Right lobe of liver (tissue), 6 donors: ENCODE measurements at regions not wholly inside any gene's neighbourhood (a gene's known extent, or its start where the extent isn't known, plus 50 kb on each side); places are given as distances from the start of the nearest gene placed in this dataset.

ENCODE experiments used
- ATAC-seq, 4 donors: fragments of 200-7000 bp; cut with Tn5 transposase; one replicate each; pipeline ENCODE4 v1.9.1; 2020; ENCODE audit warnings: mild to moderate bottlenecking in 4 of 4, moderate library complexity in 4 of 4
- DNase-seq, 3 donors: peaks; one replicate each; pipeline ENCODE4 v3.0.0-alpha.2; 2020
- H3K27ac ChIP-seq, 3 donors: fragments of 200-600 bp; one replicate each; pipeline ENCODE4 v1.8.0; 2022
- H3K27me3 ChIP-seq, 2 donors: fragments of 200-600 bp; one replicate each; pipeline ENCODE4 v1.8.0; 2022
- H3K36me3 ChIP-seq, 4 donors: fragments of 200-600 bp; sonication (generic) in 1 of 4; one replicate each; pipeline versions ENCODE4 v1.5.1 to v1.8.0; 2017 to 2022; ENCODE audit warnings: control low read depth in 1 of 4
- H3K4me1 ChIP-seq, 4 donors: fragments of 200-600 bp; sonication (generic) in 1 of 4; one replicate each; pipeline versions ENCODE4 v1.5.1 to v1.8.0; 2017 to 2022; ENCODE audit warnings: control low read depth in 1 of 4
- H3K4me3 ChIP-seq, 3 donors: fragments of 200-600 bp; one replicate each; pipeline ENCODE4 v1.8.0; 2022
- H3K9me3 ChIP-seq, 4 donors: fragments of 200-600 bp; sonication (generic) in 1 of 4; one replicate each; pipeline versions ENCODE4 v1.5.1 to v1.8.0; 2017 to 2022; ENCODE audit warnings: control low read depth in 1 of 4
- CTCF ChIP-seq, 4 donors: fragments of 200-600 bp in 3 of 4; fragments of 450-650 bp in 1 of 4; IDR thresholded peaks; one replicate each; pipeline versions ENCODE4 v1.5.1 to v1.8.0; 2016 to 2022; ENCODE audit warnings: antibody characterized with exemption in 4 of 4, mild to moderate bottlenecking in 2 of 4
- POLR2A ChIP-seq: fragments of 450-650 bp; IDR thresholded peaks from one replicate; pipeline ENCODE4 v1.6.1; 2017; ENCODE audit warnings: antibody characterized with exemption, mild to moderate bottlenecking
- WGBS: methylation state at CpG from one replicate; pipeline ENCODE4 v1.1.6; 2018; ENCODE audit warnings: low coverage, low lambda C conversion rate; ENCODE audit not compliant: insufficient coverage; ENCODE audit errors: missing lambda C conversion rate; 5-methylcytosine and 5-hydroxymethylcytosine counted together
- intact Hi-C, 2 donors: fragments of 100-400 bp; cut with DNase I; formaldehyde crosslinking; loops; one replicate each; pipeline versions ENCODE4 v1.11.2 to v1.14.1; 2022
- donor health status: DM: no; HTN: yes; CAD: no.
- donor health status: DM: no; HTN: no; CAD: no.
- donor health status: DM: no; HTN: no; CAD: no.
- donor health status: DM: no; HTN: yes; CAD: no.
- donor health status: DM: no; HTN: yes; CAD: no.

- Histone ChIP-seq H3K9me3 (no peaks in the 10 kb centered on the region), H3K27me3 (no peaks in the 10 kb centered on the region), H3K4me3 (no peak overlapping the region), H3K4me1 (no peaks in the 10 kb centered on the region), H3K36me3 (no peaks in the 10 kb centered on the region), H3K27ac (no peak overlapping the region)
- WGBS, result 22% methylated on average over 3 of the region's 3 CpGs
- DNase-seq (peak in 1 of 3 donors; percentile 25), ATAC-seq (peak; percentile 63 to 82 (median 72))
- TF ChIP-seq POLR2A, result no peak
- peak in 3 of 4 donors; percentile 24 to 29 (median 29) for TF ChIP-seq CTCF (IDR thresholded peaks at IDR 0.05)
- intact Hi-C loops, result no loop called here
Measured at GRCh38 chr15:94582368-94582767, 351.0 kb downstream of the MCTP2 start.

GRCh38 chr15:94584833-94585244, 353.5 kb downstream of the MCTP2 start:
- Histone ChIP-seq H3K4me1 (no peaks in the 10 kb centered on the region), H3K4me3 (no peak overlapping the region), H3K9me3 (no peaks in the 10 kb centered on the region), H3K27me3 (no peaks in the 10 kb centered on the region), H3K36me3 (no peaks in the 10 kb centered on the region), H3K27ac (no peak overlapping the region)
- TF ChIP-seq POLR2A (no peak), CTCF (IDR thresholded peaks at IDR 0.05) (no peak)
- ATAC-seq (peak; percentile 50 to 59 (median 54)), DNase-seq (peak in 1 of 3 donors; percentile 14)
- 39% methylated on average over 8 of the region's 11 CpGs for WGBS
- intact Hi-C loops, result no loop called here

GRCh38 chr15:94586099-94586498, 354.7 kb downstream of the MCTP2 start:
- DNase-seq (no peak), ATAC-seq (no peak)
- 29% methylated on average over 3 of the region's 3 CpGs for WGBS
- TF ChIP-seq POLR2A, result no peak
- no peak for TF ChIP-seq CTCF (IDR thresholded peaks at IDR 0.05)
- no peak overlapping the region for H3K4me3 ChIP-seq
- no peak overlapping the region for H3K27ac ChIP-seq
- no peaks in the 10 kb centered on the region for H3K36me3 ChIP-seq
- H3K4me1 ChIP-seq, result no peaks in the 10 kb centered on the region
- intact Hi-C loops, result no loop called here
- H3K9me3 ChIP-seq, result no peaks in the 10 kb centered on the region
- H3K27me3 ChIP-seq, result no peaks in the 10 kb centered on the region

GRCh38 chr15:94587113-94587512, 355.8 kb downstream of the MCTP2 start:
- intact Hi-C loops, result no loop called here
- H3K4me1 ChIP-seq, result no peaks in the 10 kb centered on the region
- no peak overlapping the region for H3K4me3 ChIP-seq
- H3K27ac ChIP-seq, result no peak overlapping the region
- H3K9me3 ChIP-seq, result no peaks in the 10 kb centered on the region
- no peak for TF ChIP-seq CTCF (IDR thresholded peaks at IDR 0.05)
- no peak for TF ChIP-seq POLR2A
- no peaks in the 10 kb centered on the region for H3K36me3 ChIP-seq
- no peaks in the 10 kb centered on the region for H3K27me3 ChIP-seq
- WGBS, result 63% methylated on average over 2 of the region's 2 CpGs
- DNase-seq, result no peak
- ATAC-seq, result no peak

- ATAC-seq (no peak), DNase-seq (no peak)
- H3K27me3 ChIP-seq, result no peaks in the 10 kb centered on the region
- H3K9me3 ChIP-seq, result no peaks in the 10 kb centered on the region
- H3K27ac ChIP-seq, result no peak overlapping the region
- intact Hi-C loops, result no loop called here
- WGBS, result 69% methylated on average over 3 of the region's 4 CpGs
- H3K4me3 ChIP-seq, result no peak overlapping the region
- no peaks in the 10 kb centered on the region for H3K36me3 ChIP-seq
- no peak for TF ChIP-seq CTCF (IDR thresholded peaks at IDR 0.05)
- TF ChIP-seq POLR2A, result no peak
- no peaks in the 10 kb centered on the region for H3K4me1 ChIP-seq
Measured at GRCh38 chr15:94588993-94589392, 357.6 kb downstream of the MCTP2 start.
